ENCODE measurements at regions not wholly inside any gene's neighbourhood (a gene's known extent, or its start where the extent isn't known, plus 50 kb on each side); places are given as distances from the start of the nearest gene placed in this dataset.

DNA sequence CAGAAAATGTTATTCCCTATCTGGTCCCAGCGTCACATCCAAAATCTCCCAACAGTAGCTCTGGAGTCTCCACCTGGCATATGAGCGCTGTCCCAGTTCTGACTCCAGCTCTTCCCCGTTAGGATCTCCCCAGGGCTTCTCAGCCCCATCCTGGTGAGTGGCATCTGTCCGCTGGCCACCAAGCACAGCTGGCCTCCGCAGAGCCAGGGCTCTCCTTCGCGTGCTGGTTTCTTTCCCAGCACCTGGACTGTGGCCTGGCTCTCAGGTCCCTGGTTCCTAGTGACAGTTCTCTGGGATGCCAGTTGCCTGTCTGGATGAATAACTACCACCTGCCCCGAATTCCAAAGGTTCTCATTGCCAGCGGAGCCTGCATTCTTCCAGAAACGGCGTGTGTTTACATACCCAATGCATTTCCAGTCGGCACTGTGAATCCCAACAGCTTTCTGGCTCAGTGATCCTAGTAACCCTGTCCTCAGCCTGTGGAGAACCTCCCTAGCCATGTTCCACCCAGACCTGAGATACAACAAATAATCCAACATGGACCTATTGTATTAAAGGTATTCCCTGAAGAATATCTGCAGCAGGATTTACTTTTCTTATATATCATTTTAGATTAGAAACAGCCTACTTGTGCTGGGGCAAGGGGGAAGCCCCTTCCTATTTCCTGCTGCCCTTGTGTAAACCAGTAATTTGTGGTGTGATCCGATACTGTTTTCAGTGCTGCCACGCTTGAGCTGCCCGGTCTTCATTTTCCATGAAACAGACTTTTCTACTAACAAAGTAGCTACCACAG is 69.9 kb upstream of the PDE10A start:
- Mint-ChIP-seq H3K27ac (no peak overlapping the region), H3K36me3 (ENCODE audit: low read depth) (peaks cover 3% of the 10 kb centered on the region; the same call in 1 of the 3 replicates), H3K4me1 (no peaks in the 10 kb centered on the region), H3K27me3 (ENCODE audit: insufficient read depth, low read depth, poor library complexity) (peaks cover 2% of the 10 kb centered on the region), H3K9me3 (peaks cover 5% of the 10 kb centered on the region), H3K4me3 (no peak overlapping the region)
- TF ChIP-seq ZNF114 (CRISPR knock-in tag; IDR thresholded peaks at IDR 0.05) (no peak), NANOG (IDR thresholded peaks at IDR 0.05; ENCODE audit: borderline replicate concordance) (no peak), CREB1 (CRISPR knock-in tag; IDR thresholded peaks at IDR 0.05; ENCODE audit: low read depth) (no peak), POLR2AphosphoS5 (IDR thresholded peaks at IDR 0.05; ENCODE audit: low read depth) (no peak), JUNB (IDR thresholded peaks at IDR 0.05; ENCODE audit: unreplicated experiment) (no peak)
- TF ChIP-seq, protein P1, sequence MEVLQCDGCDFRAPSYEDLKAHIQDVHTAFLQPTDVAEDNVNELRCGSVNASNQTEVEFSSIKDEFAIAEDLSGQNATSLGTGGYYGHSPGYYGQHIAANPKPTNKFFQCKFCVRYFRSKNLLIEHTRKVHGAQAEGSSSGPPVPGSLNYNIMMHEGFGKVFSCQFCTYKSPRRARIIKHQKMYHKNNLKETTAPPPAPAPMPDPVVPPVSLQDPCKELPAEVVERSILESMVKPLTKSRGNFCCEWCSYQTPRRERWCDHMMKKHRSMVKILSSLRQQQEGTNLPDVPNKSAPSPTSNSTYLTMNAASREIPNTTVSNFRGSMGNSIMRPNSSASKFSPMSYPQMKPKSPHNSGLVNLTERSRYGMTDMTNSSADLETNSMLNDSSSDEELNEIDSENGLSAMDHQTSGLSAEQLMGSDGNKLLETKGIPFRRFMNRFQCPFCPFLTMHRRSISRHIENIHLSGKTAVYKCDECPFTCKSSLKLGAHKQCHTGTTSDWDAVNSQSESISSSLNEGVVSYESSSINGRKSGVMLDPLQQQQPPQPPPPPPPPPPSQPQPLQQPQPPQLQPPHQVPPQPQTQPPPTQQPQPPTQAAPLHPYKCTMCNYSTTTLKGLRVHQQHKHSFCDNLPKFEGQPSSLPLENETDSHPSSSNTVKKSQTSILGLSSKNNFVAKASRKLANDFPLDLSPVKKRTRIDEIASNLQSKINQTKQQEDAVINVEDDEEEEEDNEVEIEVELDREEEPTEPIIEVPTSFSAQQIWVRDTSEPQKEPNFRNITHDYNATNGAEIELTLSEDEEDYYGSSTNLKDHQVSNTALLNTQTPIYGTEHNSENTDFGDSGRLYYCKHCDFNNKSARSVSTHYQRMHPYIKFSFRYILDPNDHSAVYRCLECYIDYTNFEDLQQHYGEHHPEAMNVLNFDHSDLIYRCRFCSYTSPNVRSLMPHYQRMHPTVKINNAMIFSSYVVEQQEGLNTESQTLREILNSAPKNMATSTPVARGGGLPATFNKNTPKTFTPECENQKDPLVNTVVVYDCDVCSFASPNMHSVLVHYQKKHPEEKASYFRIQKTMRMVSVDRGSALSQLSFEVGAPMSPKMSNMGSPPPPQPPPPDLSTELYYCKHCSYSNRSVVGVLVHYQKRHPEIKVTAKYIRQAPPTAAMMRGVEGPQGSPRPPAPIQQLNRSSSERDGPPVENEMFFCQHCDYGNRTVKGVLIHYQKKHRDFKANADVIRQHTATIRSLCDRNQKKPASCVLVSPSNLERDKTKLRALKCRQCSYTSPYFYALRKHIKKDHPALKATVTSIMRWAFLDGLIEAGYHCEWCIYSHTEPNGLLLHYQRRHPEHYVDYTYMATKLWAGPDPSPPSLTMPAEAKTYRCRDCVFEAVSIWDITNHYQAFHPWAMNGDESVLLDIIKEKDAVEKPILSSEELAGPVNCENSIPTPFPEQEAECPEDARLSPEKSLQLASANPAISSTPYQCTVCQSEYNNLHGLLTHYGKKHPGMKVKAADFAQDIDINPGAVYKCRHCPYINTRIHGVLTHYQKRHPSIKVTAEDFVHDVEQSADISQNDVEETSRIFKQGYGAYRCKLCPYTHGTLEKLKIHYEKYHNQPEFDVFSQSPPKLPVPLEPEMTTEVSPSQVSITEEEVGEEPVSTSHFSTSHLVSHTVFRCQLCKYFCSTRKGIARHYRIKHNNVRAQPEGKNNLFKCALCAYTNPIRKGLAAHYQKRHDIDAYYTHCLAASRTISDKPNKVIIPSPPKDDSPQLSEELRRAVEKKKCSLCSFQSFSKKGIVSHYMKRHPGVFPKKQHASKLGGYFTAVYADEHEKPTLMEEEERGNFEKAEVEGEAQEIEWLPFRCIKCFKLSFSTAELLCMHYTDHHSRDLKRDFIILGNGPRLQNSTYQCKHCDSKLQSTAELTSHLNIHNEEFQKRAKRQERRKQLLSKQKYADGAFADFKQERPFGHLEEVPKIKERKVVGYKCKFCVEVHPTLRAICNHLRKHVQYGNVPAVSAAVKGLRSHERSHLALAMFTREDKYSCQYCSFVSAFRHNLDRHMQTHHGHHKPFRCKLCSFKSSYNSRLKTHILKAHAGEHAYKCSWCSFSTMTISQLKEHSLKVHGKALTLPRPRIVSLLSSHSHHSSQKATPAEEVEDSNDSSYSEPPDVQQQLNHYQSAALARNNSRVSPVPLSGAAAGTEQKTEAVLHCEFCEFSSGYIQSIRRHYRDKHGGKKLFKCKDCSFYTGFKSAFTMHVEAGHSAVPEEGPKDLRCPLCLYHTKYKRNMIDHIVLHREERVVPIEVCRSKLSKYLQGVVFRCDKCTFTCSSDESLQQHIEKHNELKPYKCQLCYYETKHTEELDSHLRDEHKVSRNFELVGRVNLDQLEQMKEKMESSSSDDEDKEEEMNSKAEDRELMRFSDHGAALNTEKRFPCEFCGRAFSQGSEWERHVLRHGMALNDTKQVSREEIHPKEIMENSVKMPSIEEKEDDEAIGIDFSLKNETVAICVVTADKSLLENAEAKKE (CRISPR knock-in tag; IDR thresholded peaks at IDR 0.05), result no peak
- TF ChIP-seq, protein P2, sequence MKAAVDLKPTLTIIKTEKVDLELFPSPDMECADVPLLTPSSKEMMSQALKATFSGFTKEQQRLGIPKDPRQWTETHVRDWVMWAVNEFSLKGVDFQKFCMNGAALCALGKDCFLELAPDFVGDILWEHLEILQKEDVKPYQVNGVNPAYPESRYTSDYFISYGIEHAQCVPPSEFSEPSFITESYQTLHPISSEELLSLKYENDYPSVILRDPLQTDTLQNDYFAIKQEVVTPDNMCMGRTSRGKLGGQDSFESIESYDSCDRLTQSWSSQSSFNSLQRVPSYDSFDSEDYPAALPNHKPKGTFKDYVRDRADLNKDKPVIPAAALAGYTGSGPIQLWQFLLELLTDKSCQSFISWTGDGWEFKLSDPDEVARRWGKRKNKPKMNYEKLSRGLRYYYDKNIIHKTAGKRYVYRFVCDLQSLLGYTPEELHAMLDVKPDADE (IDR thresholded peaks at IDR 0.05), result no peak
- no peak overlapping the region for H3K4me3 ChIP-seq
- H3K79me2 ChIP-seq (replicated peaks; ENCODE audit: insufficient read depth), result no peaks in the 10 kb centered on the region
- H3F3A ChIP-seq (replicated peaks; ENCODE audit: low read depth), result no peaks in the 10 kb centered on the region
- no peak overlapping the region for H3K4me2 ChIP-seq
- no peaks in the 10 kb centered on the region for H3K27me3 ChIP-seq (ENCODE audit: insufficient read depth)
- H2AFZ ChIP-seq, result no peak overlapping the region
- ATAC-seq (no peak), DNase-seq (ENCODE audit: low spot score) (no peak)
- H3K4me1 ChIP-seq (ENCODE audit: insufficient read depth), result no peaks in the 10 kb centered on the region
- H4K20me1 ChIP-seq (replicated peaks; ENCODE audit: insufficient read depth), result no peaks in the 10 kb centered on the region
- H3K36me3 ChIP-seq (ENCODE audit: insufficient read depth), result no peaks in the 10 kb centered on the region
- H3K9me2 ChIP-seq (ENCODE audit: insufficient read depth), result peaks cover 6% of the 10 kb centered on the region; the same call in 1 of the 2 replicates
- H3K27ac ChIP-seq (ENCODE audit: low read depth), result no peak overlapping the region

Measured in GM23338 (cell line).